SKM-1 (cell line): ENCODE measurements at regions not wholly inside any gene's neighbourhood (a gene's known extent, or its start where the extent isn't known, plus 50 kb on each side); places are given as distances from the start of the nearest gene placed in this dataset.

ENCODE experiments used
- DNase-seq: peaks from one replicate; lab custom pipeline; 2025; ENCODE audit not compliant: unreplicated experiment; lab: John Stamatoyannopoulos, UW

GRCh38 chr13:77838271-77838670, 80.4 kb downstream of the EDNRB start:
- no peak for DNase-seq

- DNase-seq = peak; percentile 86
Measured at GRCh38 chr13:77836423-77836822, 82.2 kb downstream of the EDNRB start.

GRCh38 chr13:77833331-77833863, 85.2 kb downstream of the EDNRB start:
- DNase-seq = no peak

DNA sequence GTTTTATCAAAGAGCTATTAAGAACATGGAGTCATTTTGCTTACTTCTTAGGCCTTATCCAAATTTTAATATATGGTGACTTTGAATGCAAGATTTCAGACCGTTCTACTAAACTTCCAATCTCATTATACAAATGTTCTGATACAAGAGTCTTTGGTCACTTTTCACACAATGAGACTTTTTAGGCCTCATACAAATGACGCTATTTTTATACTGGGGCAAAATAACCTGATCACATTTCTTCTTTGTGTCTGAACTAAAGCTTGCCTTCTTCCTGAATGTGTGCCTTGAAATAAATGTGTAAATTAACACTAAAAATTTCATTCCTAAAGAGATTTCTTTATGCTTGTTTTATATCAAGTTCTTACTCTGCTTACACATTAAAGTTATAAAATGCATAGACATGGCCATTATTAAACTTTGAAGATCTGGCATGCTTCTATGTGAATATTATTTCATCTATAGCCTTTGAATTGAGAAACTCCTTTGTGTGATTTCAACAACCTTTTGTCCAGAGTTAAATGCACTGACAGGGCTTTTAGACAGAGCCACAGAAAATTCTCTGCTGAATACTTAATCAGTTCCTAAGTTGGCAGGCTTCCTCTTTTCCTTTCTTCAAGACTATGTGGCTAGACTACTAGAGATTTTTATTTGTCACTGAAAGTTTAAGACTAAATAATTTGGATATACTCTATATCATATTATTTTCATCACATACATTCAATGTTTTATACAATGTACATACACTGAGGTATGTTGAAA, 86.1 kb downstream of the EDNRB start:
- DNase-seq = peak; percentile 76

DNA sequence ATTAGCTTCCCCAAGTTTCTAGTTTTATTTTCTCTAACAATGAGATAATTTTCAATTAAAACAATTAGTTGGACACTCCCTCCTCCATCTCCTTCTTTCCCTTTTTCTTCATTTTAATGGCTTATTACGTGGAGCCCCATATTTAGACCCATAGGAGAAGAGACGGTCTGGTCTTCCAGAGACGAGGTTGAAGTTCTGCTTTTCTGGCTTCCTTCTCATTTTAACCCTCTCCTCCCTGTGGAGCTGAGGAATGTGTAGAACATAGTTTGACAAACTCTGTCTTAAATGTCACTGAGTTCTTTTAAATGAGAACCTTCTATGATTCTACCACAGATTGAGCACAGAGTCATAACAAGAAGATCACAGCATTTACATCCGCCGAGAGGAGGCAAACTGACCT, 86.8 kb downstream of the EDNRB start:
- no peak for DNase-seq

DNA sequence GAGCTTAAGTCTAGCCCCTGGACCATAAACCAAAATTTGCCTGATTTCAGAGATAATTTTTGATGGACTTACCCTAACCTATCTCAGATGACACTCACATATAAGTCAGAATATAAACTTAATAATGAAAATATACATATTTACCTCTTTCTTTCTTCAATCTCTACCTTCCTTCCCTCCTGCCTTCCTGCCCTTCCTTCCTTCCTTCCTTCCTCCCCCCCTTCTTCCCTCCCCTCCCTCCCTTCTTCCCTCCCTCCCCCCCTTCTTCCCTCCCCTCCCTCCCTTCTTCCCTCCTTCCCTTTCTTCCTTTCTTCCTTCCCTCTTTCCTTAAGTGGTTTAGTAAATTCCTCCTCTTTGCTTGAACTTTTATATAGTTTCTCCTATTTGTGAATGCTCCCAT, 88.7 kb downstream of the EDNRB start:
- no peak for DNase-seq

DNA sequence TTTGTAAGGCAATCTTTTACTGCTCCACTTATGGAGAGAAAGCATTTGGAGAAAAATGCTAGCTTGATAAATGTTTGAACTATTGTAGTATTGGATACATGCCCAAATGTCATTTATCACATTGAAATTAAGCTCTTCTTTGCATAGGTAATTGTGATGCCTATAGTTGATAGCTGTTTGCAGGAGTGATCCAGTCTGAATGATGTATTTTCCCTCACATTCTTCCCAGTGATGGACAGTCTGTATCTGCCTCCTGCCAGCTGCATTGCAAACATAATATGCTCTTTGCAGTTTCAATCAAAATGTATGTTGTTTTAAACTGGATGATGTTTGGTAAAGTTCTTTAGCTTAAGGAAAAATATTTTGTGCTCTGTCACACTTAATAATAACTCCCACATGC, 89.8 kb downstream of the EDNRB start:
- no peak for DNase-seq

- no peak for DNase-seq
Measured at GRCh38 chr13:77827332-77827731, 91.3 kb downstream of the EDNRB start.

- no peak for DNase-seq
Measured at GRCh38 chr13:77820431-77821149, 98.0 kb downstream of the EDNRB start.

DNA sequence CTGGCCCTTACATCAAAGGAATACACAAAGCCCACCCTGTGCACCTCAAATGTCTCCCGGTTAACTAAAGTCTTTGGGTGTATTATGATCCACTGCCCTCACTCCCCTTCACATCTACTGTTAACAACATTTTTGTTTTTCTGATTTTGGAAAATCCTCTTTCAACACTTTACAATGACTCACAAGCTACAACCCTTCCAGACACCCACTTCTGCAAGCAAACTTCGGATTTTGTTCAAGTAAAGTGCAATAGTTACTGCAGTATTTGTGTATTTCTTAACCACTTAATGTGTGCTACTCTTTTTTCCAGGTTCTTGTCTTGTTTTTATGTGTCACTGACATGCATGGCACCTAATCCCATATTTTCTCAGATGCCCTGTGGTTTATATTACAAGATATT, 101.1 kb downstream of the EDNRB start:
- DNase-seq = no peak

DNA sequence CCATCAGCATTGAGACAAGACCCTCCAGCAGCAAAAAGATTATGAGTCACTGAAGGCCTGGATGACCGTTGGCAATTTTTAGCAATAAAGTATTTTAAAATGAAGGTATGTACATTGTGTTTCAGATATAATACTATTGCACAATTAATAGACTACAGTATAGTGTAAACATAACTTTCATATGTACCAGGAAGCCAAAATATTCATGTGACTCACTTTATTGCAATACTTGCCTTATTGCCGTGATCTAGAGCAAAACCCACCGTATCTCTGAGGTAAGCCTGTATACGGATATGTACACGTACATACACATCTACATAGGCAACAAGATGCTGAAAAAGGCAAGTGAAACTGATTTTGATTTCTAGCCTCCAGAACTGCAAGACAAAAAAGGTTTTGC, 103.3 kb downstream of the EDNRB start:
- DNase-seq = no peak
